ENCODE measurements at regions not wholly inside any gene's neighbourhood (a gene's known extent, or its start where the extent isn't known, plus 50 kb on each side); places are given as distances from the start of the nearest gene placed in this dataset.

DNA sequence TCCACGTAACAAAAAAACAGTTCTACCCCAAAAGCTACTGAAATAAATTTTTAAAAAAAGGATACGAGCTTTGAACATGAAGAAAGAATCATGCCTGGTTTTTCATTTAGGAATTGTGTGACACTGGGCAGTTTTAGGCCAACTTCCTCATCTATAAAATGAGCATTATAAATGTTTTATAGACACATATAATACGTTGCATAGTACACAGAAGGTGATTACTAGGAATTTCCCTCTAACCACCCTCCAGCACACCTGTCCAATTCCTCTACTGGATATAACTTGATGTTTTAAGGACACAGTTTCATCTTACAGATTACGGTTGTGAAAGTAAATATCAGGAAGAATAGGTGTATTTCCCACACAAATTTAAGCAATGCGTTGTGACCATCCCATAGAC lies 85.5 kb upstream of the IQCM start:
- TF ChIP-seq CTCF (IDR thresholded peaks at IDR 0.05): no peak
- no peak for TF ChIP-seq POLR2A (IDR thresholded peaks at IDR 0.05)
- H3K4me3 ChIP-seq (ENCODE audit: low read depth, poor library complexity, severe bottlenecking): no peak overlapping the region
- intact Hi-C loops (cut with DNase I; ENCODE audit: low total_unique reads): no loop called here
- DNase-seq (ENCODE audit: low spot score in 2 of 2): no peak
- WGBS, 2 donors: 88 to 89% methylated on average over 5 of the region's 5 CpGs

GRCh38 chr4:149902242-149902641 lies 86.6 kb upstream of the IQCM start:
- intact Hi-C loops (cut with DNase I; ENCODE audit: low total_unique reads): no loop called here
- TF ChIP-seq POLR2A (IDR thresholded peaks at IDR 0.05) (no peak), CTCF (IDR thresholded peaks at IDR 0.05) (no peak)
- no peak overlapping the region for H3K4me3 ChIP-seq (ENCODE audit: low read depth, poor library complexity, severe bottlenecking)
- DNase-seq (ENCODE audit: low spot score in 2 of 2): no peak
- 76 to 97% methylated on average over 2 of the region's 2 CpGs for WGBS, 2 donors

DNA sequence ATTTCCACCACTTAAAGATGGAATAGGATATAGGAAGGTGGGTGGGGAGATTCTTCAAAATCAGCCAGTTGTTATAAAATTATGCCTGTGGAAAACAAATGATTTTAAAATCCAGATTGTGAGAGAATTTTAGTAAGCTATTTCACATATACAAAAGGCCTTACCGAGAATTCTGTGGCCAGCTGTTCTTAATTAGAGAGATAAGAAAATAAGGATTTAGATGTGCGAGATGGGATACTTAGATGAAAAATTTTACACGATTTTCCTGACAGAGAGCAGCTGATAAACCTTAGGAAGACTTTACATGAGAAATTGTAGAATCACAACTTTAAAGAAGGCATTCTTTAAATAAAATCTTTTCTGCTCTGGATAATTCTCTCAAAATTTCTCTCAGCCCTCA lies 94.5 kb upstream of the IQCM start:
- DNase-seq (ENCODE audit: low spot score in 2 of 2): no peak
- no peak for TF ChIP-seq CTCF (IDR thresholded peaks at IDR 0.05)
- no peak for TF ChIP-seq POLR2A (IDR thresholded peaks at IDR 0.05)
- no peak overlapping the region for H3K4me3 ChIP-seq (ENCODE audit: low read depth, poor library complexity, severe bottlenecking)
- WGBS, 2 donors: 69 to 72% methylated on average over 3 of the region's 3 CpGs
- intact Hi-C loops (cut with DNase I; ENCODE audit: low total_unique reads): no loop called here

DNA sequence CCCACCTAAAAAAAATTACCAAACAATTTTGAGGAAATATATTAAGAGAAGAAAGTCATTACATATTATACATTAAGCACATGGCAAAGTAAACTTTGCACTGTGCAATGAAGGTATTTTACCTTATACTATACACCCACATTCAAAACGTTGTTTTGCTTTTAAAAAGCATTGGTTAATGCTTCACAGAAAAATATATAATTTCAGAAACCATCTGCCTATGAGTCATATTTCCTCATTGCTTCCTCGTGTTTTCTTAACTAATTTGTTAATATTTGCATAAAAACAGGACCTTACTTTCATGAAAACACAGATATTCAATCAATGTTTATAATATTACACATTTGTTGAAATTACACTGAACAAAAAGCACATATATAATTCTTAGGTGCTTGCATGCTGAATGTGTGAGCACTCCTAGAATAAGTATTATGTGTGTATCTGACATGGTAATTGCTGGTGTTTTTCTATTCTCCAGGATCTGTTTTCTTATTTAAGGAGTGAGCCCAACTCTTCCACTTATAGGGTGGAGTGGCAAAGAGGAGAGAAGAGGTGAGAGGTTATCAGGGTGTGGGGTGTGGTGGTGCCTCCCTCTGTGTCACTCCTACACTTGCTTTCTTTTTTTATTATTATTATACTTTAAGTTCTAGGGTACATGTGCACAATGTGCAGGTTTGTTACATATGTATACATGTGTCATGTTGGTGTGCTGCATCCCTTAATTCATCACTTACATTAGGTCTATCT lies 95.1 kb upstream of the IQCM start:
- no peak overlapping the region for H3K4me3 ChIP-seq (ENCODE audit: low read depth, poor library complexity, severe bottlenecking)
- DNase-seq (ENCODE audit: low spot score in 2 of 2): no peak
- WGBS, 2 donors: 15 to 16% methylated on average over 2 of the region's 2 CpGs
- TF ChIP-seq CTCF (IDR thresholded peaks at IDR 0.05) (no peak), POLR2A (IDR thresholded peaks at IDR 0.05) (no peak)
- intact Hi-C loops (cut with DNase I; ENCODE audit: low total_unique reads): no loop called here

DNA sequence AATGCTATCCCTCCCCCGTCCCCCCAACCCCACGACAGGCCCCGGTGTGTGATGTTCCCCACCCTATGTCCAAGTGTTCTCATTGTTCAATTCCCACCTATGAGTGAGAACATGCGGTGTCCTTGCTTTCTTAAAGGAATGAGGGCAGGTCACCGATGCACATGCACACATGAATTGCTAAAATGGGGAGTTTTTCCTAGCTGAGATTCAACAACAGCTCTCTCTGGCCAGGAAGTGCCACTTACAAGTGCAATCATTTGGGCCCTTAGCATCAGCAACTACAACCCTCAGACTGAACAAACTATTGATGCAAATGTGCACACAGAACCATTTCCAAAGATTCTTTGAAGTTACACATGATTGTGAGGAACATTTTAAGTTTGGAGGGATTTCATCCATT lies 95.7 kb upstream of the IQCM start:
- intact Hi-C loops (cut with DNase I; ENCODE audit: low total_unique reads): no loop called here
- no peak overlapping the region for H3K4me3 ChIP-seq (ENCODE audit: low read depth, poor library complexity, severe bottlenecking)
- DNase-seq (ENCODE audit: low spot score in 2 of 2): no peak
- WGBS, 2 donors: 94 to 97% methylated on average over 5 of the region's 5 CpGs
- TF ChIP-seq POLR2A (IDR thresholded peaks at IDR 0.05): no peak

- WGBS, 2 donors: 28 to 34% methylated on average over 3 of the region's 3 CpGs
- no peak for TF ChIP-seq CTCF (IDR thresholded peaks at IDR 0.05)
- TF ChIP-seq POLR2A (IDR thresholded peaks at IDR 0.05): no peak
- intact Hi-C loops (cut with DNase I; ENCODE audit: low total_unique reads): no loop called here
- no peak overlapping the region for H3K4me3 ChIP-seq (ENCODE audit: low read depth, poor library complexity, severe bottlenecking)
- DNase-seq (ENCODE audit: low spot score in 2 of 2): no peak
These were observed 96.4 kb upstream of the IQCM start for GRCh38 chr4:149912000-149912399.
